ENCODE measurements at regions not wholly inside any gene's neighbourhood (a gene's known extent, or its start where the extent isn't known, plus 50 kb on each side); places are given as distances from the start of the nearest gene placed in this dataset.

DNA sequence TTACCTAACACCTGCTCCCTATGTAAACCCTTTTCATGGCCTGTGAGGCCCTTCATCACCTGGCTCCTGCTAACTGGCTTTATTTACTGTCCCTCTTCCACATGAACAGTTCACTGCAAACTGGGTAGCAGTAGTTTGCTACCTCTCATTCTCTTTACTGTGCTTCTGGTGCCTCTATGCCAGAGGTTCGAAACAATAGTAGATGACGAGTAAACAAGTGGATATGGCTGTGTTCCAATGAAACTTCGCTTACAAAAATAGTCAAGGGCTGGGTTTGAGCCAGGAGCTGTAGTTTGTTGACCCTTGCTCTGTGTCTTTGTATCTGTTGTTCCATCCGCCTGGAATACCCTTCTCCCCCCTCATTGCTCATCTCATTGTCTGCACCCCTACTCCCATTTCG, 233.6 kb upstream of the RMST start:
- DNase-seq (ENCODE audit: extremely low read depth, low read depth) = no peak
- TF ChIP-seq, protein P1, sequence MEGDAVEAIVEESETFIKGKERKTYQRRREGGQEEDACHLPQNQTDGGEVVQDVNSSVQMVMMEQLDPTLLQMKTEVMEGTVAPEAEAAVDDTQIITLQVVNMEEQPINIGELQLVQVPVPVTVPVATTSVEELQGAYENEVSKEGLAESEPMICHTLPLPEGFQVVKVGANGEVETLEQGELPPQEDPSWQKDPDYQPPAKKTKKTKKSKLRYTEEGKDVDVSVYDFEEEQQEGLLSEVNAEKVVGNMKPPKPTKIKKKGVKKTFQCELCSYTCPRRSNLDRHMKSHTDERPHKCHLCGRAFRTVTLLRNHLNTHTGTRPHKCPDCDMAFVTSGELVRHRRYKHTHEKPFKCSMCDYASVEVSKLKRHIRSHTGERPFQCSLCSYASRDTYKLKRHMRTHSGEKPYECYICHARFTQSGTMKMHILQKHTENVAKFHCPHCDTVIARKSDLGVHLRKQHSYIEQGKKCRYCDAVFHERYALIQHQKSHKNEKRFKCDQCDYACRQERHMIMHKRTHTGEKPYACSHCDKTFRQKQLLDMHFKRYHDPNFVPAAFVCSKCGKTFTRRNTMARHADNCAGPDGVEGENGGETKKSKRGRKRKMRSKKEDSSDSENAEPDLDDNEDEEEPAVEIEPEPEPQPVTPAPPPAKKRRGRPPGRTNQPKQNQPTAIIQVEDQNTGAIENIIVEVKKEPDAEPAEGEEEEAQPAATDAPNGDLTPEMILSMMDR (IDR thresholded peaks at IDR 0.05; ENCODE audit: low read depth, low read length) = no peak

DNA sequence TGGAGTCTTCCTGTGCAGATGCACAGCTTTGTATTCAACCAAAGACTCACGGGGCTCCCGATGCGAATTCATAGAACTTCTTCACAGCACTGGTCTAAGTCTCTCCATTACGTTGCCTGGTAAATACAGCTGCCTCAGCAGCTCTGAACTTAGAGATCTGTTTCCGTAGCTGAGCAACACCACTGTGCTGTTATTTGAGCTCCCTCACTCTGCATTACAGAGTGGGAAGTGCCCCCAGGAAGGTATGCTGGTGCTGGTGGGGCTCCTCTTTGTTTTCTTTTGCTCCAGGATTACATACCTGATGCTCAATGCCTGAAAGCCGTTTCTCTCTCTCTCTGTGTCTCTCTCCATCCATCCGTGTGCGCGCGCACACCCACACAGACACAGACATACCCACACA, 227.5 kb upstream of the RMST start:
- TF ChIP-seq, protein P1 (IDR thresholded peaks at IDR 0.05; ENCODE audit: low read depth, low read length) = no peak
- DNase-seq (ENCODE audit: extremely low read depth, low read depth) = no peak

DNA sequence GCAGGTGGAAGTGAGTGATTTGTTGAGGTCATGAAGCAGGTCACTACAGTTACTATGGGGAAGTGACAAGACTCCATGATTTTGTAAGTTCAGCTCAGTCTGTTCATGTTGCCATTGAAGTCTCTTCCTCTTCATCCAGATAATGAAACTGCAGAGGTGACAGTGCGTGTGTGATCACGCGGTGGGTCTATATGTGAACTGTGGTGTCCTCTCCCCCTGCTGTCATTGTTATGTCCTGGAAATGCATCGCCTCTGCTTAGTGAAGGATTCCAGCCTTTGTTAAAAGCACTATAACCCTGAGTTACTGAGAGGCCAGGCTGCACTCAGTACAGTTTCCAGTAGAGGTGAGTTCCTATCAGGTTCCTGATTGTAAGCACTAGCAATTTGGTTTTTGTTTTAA, 216.2 kb upstream of the RMST start:
- TF ChIP-seq, protein P1 (IDR thresholded peaks at IDR 0.05; ENCODE audit: low read depth, low read length) = no peak
- DNase-seq (ENCODE audit: extremely low read depth, low read depth) = no peak

DNA sequence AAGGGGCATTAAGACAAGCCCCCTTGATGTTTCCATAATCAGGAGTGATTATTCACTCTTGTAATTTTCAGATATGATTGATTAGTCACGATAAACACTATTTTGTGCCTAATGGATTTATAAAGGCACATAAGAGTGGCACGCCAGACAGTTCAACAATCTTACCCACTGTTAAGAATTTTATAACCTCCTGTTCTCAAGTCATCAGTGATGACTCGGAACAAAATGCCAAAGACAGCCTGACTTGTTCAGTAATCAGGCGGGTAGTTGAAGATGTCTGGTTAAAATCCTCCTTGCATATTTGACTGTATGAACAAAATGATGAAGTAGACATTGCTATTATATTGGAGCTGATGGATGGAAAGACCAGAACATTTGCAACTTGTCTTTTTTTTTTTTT, 212.1 kb upstream of the RMST start:
- TF ChIP-seq, protein P1 (IDR thresholded peaks at IDR 0.05; ENCODE audit: low read depth, low read length) = no peak
- no peak for DNase-seq (ENCODE audit: extremely low read depth, low read depth)

DNA sequence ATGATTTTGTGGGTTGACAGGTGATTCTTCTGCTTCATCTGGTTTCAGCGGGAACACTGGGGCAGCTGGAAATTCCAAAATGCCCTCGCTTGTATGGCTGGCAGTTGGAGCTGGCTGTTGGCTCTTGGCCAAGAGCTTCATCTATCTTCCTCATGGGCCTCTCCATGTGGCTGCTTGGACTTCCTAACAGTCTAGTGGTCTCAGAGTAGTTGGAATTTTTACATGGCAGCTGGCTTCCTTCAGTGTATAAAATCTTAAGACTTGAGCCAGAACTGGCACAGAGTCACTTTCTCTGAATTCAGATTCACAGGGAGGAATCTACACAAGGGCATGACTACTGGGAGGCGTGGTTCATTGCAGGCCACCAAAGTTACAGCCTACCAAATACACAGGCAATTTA, 204.9 kb upstream of the RMST start:
- no peak for DNase-seq (ENCODE audit: extremely low read depth, low read depth)
- TF ChIP-seq, protein P1 (IDR thresholded peaks at IDR 0.05; ENCODE audit: low read depth, low read length) = no peak

DNA sequence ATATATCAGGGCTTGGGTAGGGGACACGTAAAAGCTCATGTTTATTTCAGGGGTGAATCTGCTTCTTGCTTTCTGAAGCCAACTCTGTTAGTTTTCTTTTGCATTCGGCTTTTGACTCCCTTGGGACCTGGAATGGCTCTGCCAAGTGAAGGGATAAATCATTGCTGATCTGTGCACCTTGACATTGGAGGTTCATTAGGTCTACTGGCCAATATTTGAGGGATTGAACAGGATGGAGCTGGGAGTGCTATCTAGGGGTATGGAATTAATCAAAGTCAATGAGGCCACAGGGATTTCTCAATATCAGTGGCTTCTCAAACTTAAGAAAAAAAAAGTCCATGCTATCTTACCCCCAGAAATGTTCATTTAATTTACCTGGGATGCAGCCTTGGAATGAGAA, 203.5 kb upstream of the RMST start:
- no peak for DNase-seq (ENCODE audit: extremely low read depth, low read depth)

DNA sequence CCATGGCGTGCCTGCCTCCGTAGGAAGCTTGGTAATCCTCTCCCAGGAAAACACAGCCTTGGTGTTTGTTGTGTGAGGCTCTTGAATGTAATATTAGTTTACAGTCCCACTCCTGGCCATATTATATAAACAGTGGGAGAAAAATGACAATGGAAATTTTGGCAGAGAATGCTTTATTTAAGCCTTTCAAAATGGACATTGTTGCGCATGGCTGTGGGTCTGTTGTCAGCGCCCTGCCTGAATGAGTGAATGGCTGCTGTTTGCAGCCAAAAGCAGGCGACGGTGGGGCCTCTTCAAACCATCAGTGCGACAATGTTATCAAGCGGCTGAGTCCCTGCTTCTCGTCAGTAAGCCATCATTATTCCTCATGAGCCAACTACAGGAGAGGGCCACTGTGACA, 201.8 kb upstream of the RMST start:
- DNase-seq (ENCODE audit: extremely low read depth, low read depth) = no peak
- TF ChIP-seq, protein P1 (IDR thresholded peaks at IDR 0.05; ENCODE audit: low read depth, low read length) = no peak

More for the DNA sequence above, 203.5 kb upstream of the RMST start:
- TF ChIP-seq, protein P1 (IDR thresholded peaks at IDR 0.05; ENCODE audit: low read depth, low read length) = no peak
